GM21528 (cell line): ENCODE measurements at regions not wholly inside any gene's neighbourhood (a gene's known extent, or its start where the extent isn't known, plus 50 kb on each side); places are given as distances from the start of the nearest gene placed in this dataset.

Experiments
- ATAC-seq: cut with Tn5 transposase; IDR thresholded peaks from one replicate; pipeline ENCODE4 v1.9.1; 2021; ENCODE audit warnings: mild to moderate bottlenecking, moderate library complexity; ENCODE audit not compliant: unreplicated experiment, low FRiP score

- ATAC-seq, result no peak
Observed at GRCh38 chr5:67331296-67331925, 134.8 kb upstream of the CD180 start.

- ATAC-seq, result no peak
Observed at GRCh38 chr5:67319935-67320725, 123.5 kb upstream of the CD180 start.

DNA sequence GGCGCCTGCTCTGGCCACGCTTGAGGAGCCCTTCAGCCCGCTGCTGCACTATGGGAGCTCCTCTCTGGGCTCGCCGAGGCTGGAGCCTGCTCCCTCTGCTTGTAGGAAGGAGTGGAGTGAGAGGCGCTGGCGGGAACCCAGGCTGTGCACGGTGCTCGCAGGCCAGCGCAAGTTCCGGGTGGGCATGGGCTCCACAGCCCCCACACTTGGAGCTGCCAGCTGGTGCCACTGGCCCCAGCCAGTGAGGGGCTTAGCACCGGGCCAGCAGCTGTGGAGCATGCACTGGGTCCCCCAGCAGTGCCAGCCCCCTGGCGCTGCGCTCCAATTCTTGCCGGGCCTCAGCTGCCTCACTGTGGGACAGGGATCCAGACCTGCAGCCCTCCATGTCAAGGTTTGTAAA, 122.1 kb upstream of the CD180 start:
- no peak for ATAC-seq

- no peak for ATAC-seq
Observed at GRCh38 chr5:67317603-67318002, 121.0 kb upstream of the CD180 start.

DNA sequence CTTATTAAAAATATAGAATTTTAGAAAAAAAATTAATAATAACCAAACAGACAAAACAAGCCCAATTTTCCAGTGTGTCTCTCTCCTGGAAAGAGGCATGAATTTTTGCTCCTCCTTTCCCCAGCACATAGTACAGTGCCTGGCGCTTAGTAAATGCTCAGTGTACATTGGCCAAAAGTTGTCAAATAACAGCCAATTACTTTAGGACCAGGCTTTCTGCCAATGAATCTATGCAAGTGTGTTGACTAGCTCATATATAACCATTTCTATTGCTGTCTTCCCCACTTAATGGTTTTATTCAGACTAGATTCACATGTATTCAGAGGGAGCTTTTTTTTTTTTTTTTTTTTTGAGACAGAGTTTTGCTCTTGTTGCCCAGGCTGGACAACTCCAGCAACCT, 120.1 kb upstream of the CD180 start:
- no peak for ATAC-seq

DNA sequence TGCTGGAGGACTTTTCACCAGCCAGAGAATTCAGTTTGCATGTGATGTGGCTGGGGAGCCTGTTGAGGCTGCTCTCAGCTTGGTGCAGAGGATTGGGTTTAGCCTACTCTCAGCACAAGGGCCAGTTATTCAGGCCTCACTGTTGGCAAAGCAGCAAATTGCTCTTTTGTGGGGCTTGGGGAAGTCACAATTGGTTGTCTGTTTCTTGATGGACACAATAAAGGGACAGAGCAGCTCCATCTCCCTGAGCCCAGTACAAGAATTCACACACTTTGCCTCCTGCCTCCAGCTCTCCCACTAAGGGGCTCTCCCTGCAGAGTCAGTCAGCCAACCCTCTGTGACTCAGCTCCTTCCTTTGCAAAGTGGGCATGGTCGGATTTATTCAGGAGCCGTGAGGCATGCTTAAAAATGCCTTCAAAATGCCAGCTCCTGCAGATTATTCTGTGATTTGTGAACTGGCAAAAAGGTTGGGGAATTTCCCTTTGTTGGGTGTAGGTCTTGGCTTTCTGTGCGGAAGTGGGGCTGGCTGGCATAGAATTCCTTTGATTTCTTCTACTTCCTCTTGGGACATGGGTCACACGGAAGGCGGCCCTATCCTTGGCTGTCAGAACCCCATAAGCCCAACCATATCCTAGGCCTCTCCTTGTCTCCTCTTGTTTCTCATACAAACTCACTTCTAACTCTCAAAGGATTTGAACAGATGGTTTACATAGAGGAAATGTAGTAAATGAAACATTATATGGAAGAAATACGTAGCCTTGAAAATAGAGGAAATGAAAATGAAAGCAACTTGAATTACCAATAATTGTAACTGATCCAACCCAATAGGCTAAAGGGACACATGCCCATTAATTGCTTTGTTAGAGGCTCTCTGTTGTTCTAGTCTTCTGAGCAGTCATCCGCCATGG, 118.7 kb upstream of the CD180 start:
- ATAC-seq, result no peak

DNA sequence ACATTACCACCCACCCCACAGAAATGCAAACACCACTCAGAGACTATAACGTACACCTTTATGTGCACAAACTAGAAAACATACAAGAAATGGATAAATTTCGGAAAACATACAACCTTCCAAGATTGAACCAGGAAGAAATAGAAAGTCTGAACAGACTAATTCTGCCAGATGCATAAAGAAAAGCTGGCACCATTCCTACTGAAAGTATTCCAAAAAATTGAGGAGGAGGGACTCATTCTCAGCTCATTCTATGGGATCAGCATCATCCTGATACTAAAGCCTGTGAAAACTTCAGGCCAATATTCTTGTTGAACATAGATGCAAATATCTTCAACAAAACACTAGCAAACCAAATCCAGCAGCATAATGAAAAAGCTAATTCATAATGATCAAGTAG, 115.1 kb upstream of the CD180 start:
- ATAC-seq, result no peak

- no peak for ATAC-seq
Observed at GRCh38 chr5:67311208-67311607, 114.6 kb upstream of the CD180 start.

DNA sequence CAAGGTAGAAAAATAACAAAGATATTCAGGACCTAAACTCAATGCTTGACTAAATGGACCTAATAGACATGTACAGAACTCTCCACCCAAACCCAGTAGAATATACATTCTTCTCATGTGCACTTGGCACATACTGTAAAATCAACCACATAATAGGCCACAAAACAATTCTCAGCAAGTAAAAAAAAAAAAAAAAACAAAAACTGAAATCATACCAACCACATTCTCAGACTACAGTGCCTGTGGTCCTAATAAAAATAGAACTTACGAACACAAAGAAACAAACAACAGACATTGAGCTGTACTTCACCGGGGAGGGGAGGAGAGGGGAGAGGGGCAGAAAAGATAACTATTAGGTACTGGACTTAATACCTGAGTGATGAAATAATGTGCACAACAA, 114.1 kb upstream of the CD180 start:
- no peak for ATAC-seq

DNA sequence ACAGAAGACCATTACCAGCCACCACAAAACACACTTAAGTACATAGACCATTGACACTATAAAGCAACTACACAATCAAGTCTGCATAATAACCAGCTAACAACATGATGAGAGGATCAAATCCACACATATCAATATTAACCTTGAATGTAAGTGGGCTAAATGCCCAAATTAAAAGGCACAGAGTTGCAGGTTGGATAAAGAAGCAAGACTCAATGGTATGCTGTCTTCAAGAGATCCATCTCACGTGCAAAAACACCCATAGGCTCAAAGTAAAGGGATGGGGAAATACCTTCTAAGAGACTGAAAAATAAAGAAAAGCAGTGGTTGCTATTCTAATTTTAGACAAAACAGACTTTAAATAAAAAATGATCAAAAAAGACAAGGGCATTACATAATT, 113.6 kb upstream of the CD180 start:
- ATAC-seq, result no peak

DNA sequence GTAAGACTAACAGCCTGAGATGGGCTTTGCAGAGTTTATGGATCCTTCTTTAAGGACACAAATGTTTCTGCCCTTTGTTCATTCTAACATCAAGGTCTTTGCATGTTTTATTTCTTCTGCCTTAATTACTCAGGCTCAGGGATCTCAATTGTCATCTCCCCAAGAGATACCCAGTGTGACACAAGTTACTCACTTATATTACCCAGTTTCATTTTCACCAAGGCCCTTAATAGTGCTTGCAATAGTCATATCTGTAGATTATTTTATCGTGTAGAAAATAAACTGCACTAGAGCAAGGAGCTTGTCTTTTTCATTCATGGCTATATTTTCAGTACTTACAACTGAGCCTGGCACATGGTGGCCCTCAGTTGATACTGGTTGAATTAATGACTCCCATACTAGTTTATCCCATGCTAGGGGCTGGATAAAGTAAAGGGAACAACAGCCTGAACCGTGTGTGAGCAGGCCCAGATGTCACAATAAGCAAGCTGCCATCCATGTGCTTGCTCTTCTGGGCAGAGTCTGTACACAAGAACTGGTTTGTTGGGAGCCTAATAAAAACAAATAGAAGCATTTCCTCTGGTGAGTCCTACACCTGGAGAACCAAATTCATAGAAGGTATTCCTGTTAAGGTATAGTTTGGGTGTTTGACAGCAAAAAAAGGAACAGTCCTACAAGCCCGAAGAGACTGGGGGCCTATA, 112.5 kb upstream of the CD180 start:
- ATAC-seq, result no peak

- no peak for ATAC-seq
Observed at GRCh38 chr5:67306965-67307607, 110.5 kb upstream of the CD180 start.

GRCh38 chr5:67305913-67306710, 109.5 kb upstream of the CD180 start:
- ATAC-seq, result no peak

DNA sequence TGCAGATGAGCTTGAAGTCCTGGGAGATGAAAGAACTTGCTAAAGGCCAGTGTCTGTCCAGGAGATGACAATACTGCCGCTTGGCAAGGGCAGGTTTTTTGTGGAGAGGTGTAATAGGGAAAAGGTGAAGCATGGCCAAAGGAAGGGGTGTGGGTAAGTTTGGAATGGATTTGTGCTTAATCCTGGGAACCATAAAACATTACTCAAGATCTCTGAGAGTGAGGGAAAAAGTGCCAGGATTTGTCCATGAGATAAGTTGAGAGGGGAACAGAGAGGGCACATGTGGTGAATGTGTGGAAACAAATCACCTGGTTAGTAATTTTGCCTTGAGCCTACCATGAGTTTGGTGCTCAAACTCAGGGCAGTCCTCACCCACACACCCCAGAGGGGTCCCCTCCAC, 108.8 kb upstream of the CD180 start:
- no peak for ATAC-seq

DNA sequence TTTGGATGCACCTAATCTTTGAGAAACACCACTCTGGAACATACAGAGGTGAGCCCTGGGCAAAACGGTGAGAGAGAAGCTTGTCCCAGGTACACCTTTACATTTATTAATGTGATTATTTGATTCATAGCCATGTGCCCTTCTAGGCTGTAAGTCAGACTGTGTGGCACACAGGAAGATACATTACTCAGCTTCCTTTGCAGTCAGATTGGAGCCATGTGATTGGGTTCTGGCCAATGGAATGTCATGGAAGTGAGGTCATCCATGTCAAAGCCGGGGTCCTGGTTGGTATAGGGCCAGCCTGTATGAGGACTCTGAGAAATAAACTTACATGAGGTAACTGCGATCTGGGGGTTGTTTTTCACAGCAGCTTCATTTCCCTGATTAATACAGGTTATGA, 106.8 kb upstream of the CD180 start:
- ATAC-seq, result no peak

GRCh38 chr5:67301285-67301903, 104.8 kb upstream of the CD180 start:
- ATAC-seq, result no peak

DNA sequence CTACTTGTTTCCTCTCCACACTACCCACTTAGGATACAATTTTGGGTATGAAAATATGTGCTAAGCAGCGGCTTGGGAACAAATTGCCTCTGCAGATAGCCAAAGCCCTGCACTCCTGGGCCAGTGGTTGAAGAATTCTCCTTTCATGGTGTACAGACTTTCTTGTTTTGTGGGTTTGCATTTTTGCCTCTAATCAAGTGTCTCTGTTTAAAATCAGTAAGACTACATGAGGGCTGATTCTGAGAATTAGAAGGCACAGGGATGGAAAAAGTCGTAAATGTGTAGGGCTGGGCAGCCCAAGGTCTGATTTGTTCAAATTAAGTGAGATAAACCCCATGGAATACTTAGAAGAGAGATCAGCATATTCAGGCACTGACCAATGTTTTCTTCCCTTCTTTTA, 103.7 kb upstream of the CD180 start:
- no peak for ATAC-seq

- no peak for ATAC-seq
Observed at GRCh38 chr5:67299231-67299735, 102.7 kb upstream of the CD180 start.
